Hepatocyte (in vitro differentiated cells): ENCODE measurements at regions not wholly inside any gene's neighbourhood (a gene's known extent, or its start where the extent isn't known, plus 50 kb on each side); places are given as distances from the start of the nearest gene placed in this dataset.

Source experiments
- DNase-seq: peaks from one replicate; pipeline ENCODE4 v3.0.0-alpha.2; 2016; ENCODE audit warnings: low spot score
- H2AFZ ChIP-seq: fragments of 200-600 bp; sonication (generic); 2 replicates; pipeline ENCODE4 v1.6.0; 2016; ENCODE audit warnings: antibody characterized with exemption, mild to moderate bottlenecking
- H3K27ac ChIP-seq: fragments of 200-600 bp; sonication (generic); 2 replicates; pipeline ENCODE4 v1.5.1; 2016; ENCODE audit warnings: mild to moderate bottlenecking
- H3K27me3 ChIP-seq: fragments of 200-600 bp; sonication (generic); 2 replicates; pipeline ENCODE4 v1.6.1; 2016
- H3K36me3 ChIP-seq: fragments of 200-600 bp; sonication (generic); replicated peaks from 2 replicates; pipeline ENCODE4 v1.5.1; 2016; ENCODE audit warnings: low read depth; ENCODE audit not compliant: insufficient read depth
- H3K4me1 ChIP-seq: fragments of 200-600 bp; sonication (generic); 2 replicates; pipeline ENCODE4 v1.5.1; 2016; ENCODE audit warnings: mild to moderate bottlenecking, moderate library complexity; ENCODE audit not compliant: insufficient read depth
- H3K4me2 ChIP-seq: fragments of 200-600 bp; sonication (generic); 2 replicates; pipeline ENCODE4 v1.6.0; 2016
- H3K4me3 ChIP-seq: fragments of 200-600 bp; sonication (generic); 2 replicates; pipeline ENCODE4 v1.5.1; 2016; ENCODE audit warnings: mild to moderate bottlenecking
- H3K79me2 ChIP-seq: fragments of 200-600 bp; sonication (generic); 2 replicates; pipeline ENCODE4 v1.6.0; 2017; ENCODE audit warnings: mild to moderate bottlenecking
- H3K9me2 ChIP-seq: fragments of 200-600 bp; sonication (generic); replicated peaks from 2 replicates; pipeline ENCODE4 v1.6.0; 2017; ENCODE audit warnings: mild to moderate bottlenecking; ENCODE audit not compliant: insufficient read depth
- H3K9me3 ChIP-seq: fragments of 200-600 bp; sonication (generic); 2 replicates; pipeline ENCODE4 v1.5.1; 2016; ENCODE audit warnings: low read depth, mild to moderate bottlenecking
- H4K20me1 ChIP-seq: fragments of 200-600 bp; sonication (generic); 2 replicates; pipeline ENCODE4 v1.6.0; 2016; ENCODE audit warnings: mild to moderate bottlenecking; ENCODE audit not compliant: insufficient read depth, poor library complexity, severe bottlenecking
- EZH2 ChIP-seq: fragments of 200-600 bp; sonication (generic); IDR thresholded peaks from 2 replicates; pipeline ENCODE4 v1.6.1; 2016; ENCODE audit warnings: antibody characterized with exemption, mild to moderate bottlenecking, borderline replicate concordance
- EZH2phosphoT487 ChIP-seq: fragments of 200-600 bp; sonication (generic); IDR thresholded peaks from one replicate; pipeline ENCODE4 v1.6.1; 2018; ENCODE audit warnings: antibody characterized with exemption, mild to moderate bottlenecking, low read depth, moderate library complexity; ENCODE audit not compliant: unreplicated experiment, severe bottlenecking
- WGBS: methylation state at CpG from one replicate; pipeline ENCODE4 v1.1.6; 2016; ENCODE audit warnings: low lambda C conversion rate; ENCODE audit errors: missing lambda C conversion rate; 5-methylcytosine and 5-hydroxymethylcytosine counted together
- TF ChIP-seq, protein P1 (sequence below): fragments of 200-600 bp; sonication (generic); IDR thresholded peaks from 2 replicates; pipeline ENCODE4 v1.5.1; 2016; ENCODE audit warnings: antibody characterized with exemption, mild to moderate bottlenecking; ENCODE audit not compliant: poor library complexity

DNA sequence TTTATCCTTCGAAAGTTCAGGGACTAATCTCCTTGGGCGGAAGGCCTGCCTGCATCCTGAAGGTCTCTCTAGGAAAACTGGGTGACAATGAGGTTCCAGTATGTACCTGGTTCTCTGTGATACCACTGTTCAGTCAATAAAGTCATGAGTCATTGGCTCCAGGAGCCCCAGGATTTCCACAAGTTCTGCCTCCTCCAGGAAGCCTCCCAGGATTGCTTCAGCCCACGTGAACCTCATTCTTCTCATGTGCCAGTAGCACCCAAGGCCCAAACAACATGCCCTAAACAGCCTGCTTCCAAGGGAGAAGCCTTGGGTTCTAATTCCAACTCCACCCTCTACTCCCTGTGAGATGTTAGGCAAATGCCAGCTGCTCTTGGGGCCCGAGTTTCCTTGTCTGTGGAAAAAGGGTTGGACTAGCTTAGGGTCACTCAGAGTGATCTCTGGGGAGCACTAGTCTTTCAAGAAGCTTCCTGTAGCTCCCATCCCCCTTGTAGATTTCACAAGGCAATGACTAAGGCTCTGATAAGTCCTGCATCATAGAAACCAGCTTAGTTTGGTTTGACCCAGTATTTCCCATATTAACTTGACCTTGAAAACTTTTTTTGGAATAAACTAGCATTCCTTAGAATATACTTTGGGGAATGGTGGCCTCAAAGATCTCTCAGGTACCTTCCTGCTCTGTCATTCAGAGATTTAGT is 118.3 kb upstream of the ATP2B2 start:
- no peaks in the 10 kb centered on the region for H4K20me1 ChIP-seq
- H3K27me3 ChIP-seq: peaks cover 4% of the 10 kb centered on the region
- WGBS: 93% methylated on average over 4 of the region's 4 CpGs
- H3K4me3 ChIP-seq: no peak overlapping the region
- no peak for DNase-seq
- no peak overlapping the region for H2AFZ ChIP-seq
- TF ChIP-seq EZH2 (no peak), EZH2phosphoT487 (no peak)
- TF ChIP-seq, protein P1, sequence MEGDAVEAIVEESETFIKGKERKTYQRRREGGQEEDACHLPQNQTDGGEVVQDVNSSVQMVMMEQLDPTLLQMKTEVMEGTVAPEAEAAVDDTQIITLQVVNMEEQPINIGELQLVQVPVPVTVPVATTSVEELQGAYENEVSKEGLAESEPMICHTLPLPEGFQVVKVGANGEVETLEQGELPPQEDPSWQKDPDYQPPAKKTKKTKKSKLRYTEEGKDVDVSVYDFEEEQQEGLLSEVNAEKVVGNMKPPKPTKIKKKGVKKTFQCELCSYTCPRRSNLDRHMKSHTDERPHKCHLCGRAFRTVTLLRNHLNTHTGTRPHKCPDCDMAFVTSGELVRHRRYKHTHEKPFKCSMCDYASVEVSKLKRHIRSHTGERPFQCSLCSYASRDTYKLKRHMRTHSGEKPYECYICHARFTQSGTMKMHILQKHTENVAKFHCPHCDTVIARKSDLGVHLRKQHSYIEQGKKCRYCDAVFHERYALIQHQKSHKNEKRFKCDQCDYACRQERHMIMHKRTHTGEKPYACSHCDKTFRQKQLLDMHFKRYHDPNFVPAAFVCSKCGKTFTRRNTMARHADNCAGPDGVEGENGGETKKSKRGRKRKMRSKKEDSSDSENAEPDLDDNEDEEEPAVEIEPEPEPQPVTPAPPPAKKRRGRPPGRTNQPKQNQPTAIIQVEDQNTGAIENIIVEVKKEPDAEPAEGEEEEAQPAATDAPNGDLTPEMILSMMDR: no peak
- no peak overlapping the region for H3K4me2 ChIP-seq
- no peaks in the 10 kb centered on the region for H3K4me1 ChIP-seq
- no peaks in the 10 kb centered on the region for H3K36me3 ChIP-seq
- no peaks in the 10 kb centered on the region for H3K9me3 ChIP-seq
- H3K9me2 ChIP-seq: no peaks in the 10 kb centered on the region
- no peak overlapping the region for H3K27ac ChIP-seq
- no peaks in the 10 kb centered on the region for H3K79me2 ChIP-seq

- no peaks in the 10 kb centered on the region for H3K79me2 ChIP-seq
- WGBS: 73% methylated on average over 9 of the region's 9 CpGs
- no peak for DNase-seq
- no peak overlapping the region for H3K4me2 ChIP-seq
- H3K4me3 ChIP-seq: no peak overlapping the region
- H2AFZ ChIP-seq: no peak overlapping the region
- H3K9me2 ChIP-seq: no peaks in the 10 kb centered on the region
- no peaks in the 10 kb centered on the region for H4K20me1 ChIP-seq
- no peaks in the 10 kb centered on the region for H3K36me3 ChIP-seq
- no peak for TF ChIP-seq EZH2phosphoT487
- no peaks in the 10 kb centered on the region for H3K9me3 ChIP-seq
- no peaks in the 10 kb centered on the region for H3K4me1 ChIP-seq
- H3K27ac ChIP-seq: no peak overlapping the region
- peaks cover 4% of the 10 kb centered on the region for H3K27me3 ChIP-seq
Measured at GRCh38 chr3:10625323-10625722, 119.9 kb upstream of the ATP2B2 start.

DNA sequence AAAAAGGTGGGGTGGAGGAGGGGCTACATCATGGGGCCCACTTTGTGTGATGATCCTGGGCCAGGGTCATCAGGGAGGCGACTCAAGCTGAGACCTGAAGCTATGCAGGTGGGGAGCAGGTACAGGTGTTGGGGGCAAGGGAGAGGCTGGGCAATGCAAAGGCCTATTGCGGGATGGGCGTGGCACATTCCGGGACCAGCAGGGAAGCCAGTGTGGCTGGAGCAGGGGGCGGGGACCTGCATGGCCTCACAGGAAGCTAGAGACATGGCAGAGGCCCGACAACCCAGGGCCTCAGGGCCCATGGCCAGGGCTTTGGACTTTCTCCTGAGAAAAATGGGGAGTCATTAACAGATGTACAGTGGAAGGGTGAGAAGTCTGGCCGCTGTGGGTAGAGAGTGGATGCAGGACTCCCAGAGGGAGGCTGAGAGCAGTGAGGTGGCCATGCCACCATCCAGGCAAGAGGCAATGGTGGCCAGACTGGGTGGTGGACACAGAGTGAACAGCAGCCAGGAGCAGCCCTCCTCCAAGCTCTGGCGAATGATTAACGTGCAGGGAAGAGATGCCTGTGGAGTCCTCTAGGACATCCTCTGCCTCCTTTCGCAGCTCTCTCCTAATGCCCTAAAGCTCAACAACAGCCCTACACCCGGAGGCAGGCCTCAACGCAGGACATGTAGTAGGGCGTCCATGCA is 122.6 kb upstream of the ATP2B2 start:
- no peaks in the 10 kb centered on the region for H3K79me2 ChIP-seq
- H3K27ac ChIP-seq: no peak overlapping the region
- H3K36me3 ChIP-seq: no peaks in the 10 kb centered on the region
- no peak overlapping the region for H3K4me3 ChIP-seq
- H2AFZ ChIP-seq: no peak overlapping the region
- H4K20me1 ChIP-seq: no peaks in the 10 kb centered on the region
- no peaks in the 10 kb centered on the region for H3K4me1 ChIP-seq
- WGBS: 79% methylated on average over 13 of the region's 13 CpGs
- no peaks in the 10 kb centered on the region for H3K27me3 ChIP-seq
- no peaks in the 10 kb centered on the region for H3K9me2 ChIP-seq
- H3K4me2 ChIP-seq: no peak overlapping the region
- TF ChIP-seq, protein P1: no peak
- TF ChIP-seq EZH2: no peak
- no peak for TF ChIP-seq EZH2phosphoT487
- H3K9me3 ChIP-seq: no peaks in the 10 kb centered on the region
- peak; percentile 18 for DNase-seq

DNA sequence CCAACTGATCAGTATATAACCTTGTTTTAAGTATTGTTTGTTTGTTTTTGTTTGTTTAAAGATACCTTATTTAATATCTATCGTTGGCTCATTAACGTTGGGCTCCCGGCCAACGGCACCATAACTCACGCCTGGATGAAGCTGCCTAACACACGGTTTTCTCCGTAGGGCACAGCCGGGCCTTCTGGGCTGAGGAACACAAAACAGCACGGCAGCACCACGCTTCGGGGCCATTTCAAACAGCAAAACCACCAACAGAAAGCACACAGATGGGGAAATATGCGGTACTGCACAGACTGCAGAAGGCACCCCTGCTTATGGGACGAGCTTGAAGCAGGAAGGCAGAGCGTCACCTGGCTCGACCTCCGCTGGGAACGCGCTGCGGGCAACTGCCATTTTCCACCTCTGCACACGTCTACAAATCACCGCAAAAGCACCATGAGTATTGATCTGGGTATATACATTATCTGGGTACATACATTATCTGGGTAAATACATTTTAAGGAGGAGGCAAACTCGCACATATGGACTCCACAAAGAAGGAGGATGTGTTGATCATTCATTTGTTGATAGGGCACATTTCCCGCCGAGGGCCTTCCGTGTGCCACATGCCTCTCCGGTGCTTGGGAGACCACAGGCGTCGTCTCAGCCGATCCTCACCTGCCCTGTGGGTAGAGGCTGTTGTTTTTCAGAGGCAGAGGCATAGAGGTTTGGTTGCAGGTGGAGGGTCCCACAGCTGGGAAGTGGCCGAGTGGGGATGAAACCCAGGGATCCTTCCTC is 123.7 kb upstream of the ATP2B2 start:
- H3K4me1 ChIP-seq: no peaks in the 10 kb centered on the region
- no peaks in the 10 kb centered on the region for H3K9me2 ChIP-seq
- H4K20me1 ChIP-seq: no peaks in the 10 kb centered on the region
- H3K79me2 ChIP-seq: no peaks in the 10 kb centered on the region
- no peak overlapping the region for H2AFZ ChIP-seq
- H3K4me3 ChIP-seq: no peak overlapping the region
- H3K9me3 ChIP-seq: no peaks in the 10 kb centered on the region
- DNase-seq: no peak
- H3K36me3 ChIP-seq: no peaks in the 10 kb centered on the region
- no peak overlapping the region for H3K27ac ChIP-seq
- H3K27me3 ChIP-seq: no peaks in the 10 kb centered on the region
- no peak for TF ChIP-seq EZH2
- TF ChIP-seq, protein P1: no peak
- 92% methylated on average over 30 of the region's 30 CpGs for WGBS
- no peak overlapping the region for H3K4me2 ChIP-seq
